Right hindlimb (tissue), 1 donor: ENCODE measurements at regions not wholly inside any gene's neighbourhood (a gene's known extent, or its start where the extent isn't known, plus 50 kb on each side); places are given as distances from the start of the nearest gene placed in this dataset.

Experiments used
- DNase-seq: peaks from one replicate; pipeline ENCODE4 v3.0.0-alpha.2; 2018

- no peak for DNase-seq
Measured at GRCh38 chr10:20726381-20726780, 170.7 kb downstream of the NEBL start.

DNA sequence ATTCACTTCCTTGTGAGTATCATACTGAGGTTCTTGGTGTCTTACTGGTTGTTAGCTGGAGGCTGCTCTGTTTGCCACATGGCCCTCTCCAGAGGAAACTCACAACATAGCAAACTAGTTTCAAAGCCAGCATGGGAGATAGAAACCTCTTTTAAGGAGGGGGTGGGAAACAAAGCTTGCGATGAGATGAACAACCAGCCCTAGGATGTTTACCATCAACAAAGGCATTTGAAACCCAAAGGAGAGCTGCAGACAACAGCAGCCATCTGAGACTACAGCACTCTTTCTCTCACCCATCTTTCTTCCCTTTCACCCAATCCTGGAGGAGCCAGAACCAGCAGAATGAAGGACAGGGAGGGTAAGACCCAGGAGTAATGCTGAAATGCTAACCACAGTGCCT lies 182.1 kb downstream of the NEBL start:
- no peak for DNase-seq

- DNase-seq: no peak
Measured at GRCh38 chr10:20714518-20714917, 182.6 kb downstream of the NEBL start.

DNA sequence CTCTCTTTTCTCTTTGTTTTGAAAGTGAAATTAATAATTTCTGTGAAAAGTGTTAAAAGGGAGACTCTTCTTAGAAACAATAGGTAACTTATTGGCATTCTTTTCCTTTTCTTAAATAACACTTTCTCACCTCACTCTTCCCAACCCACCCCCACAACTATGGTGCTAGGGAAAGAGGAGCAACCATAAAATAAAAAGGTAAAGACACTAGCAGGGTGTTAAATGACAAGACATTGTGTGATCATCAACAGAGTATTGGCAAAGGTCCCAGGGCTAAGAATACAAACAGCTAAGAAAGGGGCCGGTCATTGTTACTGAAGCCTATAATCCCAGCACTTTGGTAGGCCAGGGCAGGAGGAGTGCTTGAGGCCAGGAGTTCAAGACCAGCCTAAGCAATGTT lies 183.7 kb downstream of the NEBL start:
- no peak for DNase-seq

DNA sequence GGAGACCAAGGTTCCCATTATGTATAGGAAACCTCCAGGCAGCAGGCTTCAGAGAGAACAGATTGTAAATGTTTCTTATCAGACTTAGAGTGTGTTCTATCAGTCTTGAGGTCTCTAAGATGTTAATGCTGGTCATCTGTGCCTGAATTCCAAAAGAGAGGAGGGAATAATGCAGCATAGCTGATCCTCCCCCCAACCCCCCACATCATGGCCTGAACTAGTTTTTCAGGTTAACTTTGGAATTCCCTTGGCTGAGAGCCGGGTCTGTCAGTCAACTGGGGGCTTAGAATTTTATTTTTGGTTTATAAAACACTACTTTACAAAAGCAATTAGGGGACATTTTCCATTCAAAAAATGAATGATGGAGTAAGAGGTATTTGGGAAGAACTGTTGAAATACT lies 184.3 kb downstream of the NEBL start:
- DNase-seq: no peak

GRCh38 chr10:20709708-20710107 lies 187.4 kb downstream of the NEBL start:
- DNase-seq: no peak

GRCh38 chr10:20708305-20708704 lies 188.8 kb downstream of the NEBL start:
- DNase-seq: no peak

DNA sequence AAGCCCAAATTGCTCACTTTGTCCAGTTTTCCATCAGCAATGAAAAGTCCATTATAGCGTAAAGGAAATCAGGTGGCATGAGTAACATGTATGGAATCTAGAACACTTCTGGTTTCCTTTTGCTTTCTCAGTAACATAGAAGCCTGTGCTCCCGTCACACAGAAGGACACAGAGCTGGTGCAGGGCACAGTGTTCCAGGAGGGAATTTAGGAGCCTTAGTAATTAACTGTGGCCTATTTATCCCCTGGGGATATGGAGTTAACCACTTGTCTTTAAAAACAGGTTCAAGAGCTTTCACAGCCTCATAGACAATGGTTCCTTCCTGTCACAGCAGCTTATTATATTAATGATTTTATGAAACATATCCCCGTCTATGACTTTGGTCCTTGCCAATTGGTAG lies 189.9 kb downstream of the NEBL start:
- DNase-seq: no peak

DNA sequence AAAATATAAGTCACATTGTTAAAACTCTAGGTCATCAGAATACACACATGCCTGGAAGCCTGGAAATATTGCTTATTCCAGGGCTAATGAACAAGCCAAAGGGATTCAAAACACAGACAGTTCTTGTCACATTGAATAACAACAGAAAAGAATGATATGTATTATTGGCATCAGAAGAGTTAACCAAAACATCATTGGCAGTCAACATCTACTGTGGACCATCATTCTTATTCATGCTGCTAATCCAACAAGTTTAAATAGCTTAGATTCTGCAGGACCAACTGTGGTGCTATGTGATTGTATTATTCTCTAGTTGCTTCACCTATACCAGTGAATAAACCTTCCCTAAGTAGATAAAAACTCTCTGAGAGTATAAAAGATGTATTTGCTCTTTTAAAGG lies 198.3 kb downstream of the NEBL start:
- no peak for DNase-seq

- no peak for DNase-seq
Measured at GRCh38 chr10:20694296-20694695, 202.8 kb downstream of the NEBL start.

DNA sequence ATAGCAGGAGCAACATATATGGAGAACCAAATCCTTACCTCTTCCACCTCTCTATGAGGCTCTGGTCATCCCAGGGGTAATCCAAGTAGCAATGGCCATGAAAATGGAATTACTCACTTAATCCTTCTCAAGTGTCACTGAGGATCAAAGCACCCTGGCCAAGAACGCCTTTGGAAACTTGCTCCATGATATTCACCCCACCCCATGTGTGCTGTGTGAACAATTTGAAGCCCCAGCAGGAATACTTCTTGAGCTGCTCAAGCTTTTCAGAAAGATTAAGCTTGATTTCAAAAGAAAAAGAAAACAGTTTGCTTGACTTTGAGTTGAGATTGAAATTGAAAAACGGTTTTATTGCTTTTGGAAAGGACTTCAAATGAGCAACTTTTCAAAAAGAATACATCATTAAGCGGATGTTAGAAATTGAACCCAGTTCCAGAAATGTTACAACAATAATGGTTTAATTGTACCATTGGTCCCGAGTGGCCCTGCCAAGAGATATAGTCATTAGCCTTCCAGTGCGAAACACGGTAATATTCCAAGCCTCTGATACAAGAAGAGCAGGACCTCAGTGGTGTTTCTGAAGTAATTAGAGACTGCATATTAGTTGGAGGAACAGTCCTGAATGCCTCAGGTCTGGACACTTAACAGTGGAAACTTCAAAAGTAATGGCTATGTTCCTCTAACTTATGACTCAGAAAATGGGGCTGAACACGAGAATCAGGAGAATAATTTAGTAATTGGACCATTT lies 208.1 kb downstream of the NEBL start:
- DNase-seq: no peak

DNA sequence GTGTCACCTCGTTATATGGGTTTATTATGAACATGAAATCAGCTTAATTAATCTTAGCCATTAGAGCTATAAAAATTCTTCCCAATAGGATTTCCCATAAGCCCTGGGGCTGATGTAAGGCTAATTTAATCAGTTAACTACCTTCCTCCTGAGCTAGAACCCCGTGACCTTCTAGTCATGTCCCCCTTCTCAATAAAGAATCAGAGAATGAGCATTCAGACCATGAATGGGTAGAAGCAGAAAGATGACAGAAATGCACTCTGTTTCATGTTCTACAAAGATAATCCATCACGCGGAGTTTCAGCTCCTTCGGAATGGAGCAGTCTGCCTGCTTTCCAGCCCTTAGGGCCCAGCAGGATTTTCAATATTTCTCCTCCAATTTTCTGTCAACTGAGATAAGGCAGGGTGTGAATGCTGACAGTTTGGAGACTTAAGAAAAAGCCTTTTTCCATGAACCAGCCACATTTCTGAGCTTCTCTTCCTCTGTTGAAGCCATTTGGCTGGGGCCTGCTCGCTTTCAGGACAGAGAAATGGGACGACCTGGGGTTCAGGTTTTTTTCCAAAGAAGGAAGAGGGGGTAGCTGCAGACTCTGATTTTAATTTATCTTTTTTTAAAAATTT lies 211.0 kb downstream of the NEBL start:
- DNase-seq: no peak

DNA sequence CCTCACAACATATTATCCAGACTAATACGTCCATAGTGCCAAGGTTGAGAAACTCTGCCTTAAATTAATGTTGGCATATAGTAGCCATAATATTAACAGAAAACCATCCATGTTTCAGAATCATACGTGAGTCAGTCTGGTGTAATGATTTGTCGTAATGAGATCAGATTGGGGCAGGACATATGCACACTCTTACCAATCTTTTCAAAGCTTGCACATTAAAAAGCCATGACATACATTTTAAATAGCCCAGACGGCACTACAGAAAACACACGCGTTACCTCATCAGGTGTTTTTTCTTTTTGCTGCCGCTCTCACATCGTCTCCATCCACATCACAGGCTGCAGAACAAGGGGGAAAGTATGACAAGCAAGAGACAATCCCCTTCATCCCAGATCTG lies 211.6 kb downstream of the NEBL start:
- no peak for DNase-seq

- DNase-seq: no peak
Measured at GRCh38 chr10:20683345-20683744, 213.8 kb downstream of the NEBL start.

DNA sequence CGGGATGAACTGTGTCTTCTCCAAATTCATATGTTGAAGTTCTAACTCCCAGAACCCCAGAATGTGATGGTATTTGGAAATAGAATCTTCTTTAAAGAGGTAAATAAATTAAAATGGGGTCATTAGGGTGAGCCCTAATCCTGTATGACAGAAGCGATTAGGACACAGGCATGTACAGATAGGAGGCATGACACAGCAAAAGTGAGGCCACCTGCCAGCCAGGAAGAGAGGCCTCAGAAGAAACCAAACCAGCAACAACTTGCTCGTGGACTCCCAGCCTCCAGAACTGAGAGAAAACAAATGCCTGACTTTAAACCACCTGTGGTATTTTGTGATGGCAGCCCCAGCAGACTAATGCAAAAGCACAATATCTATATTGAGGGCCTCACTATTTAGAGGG lies 214.3 kb downstream of the NEBL start:
- DNase-seq: no peak

- DNase-seq: no peak
Measured at GRCh38 chr10:20677340-20677739, 219.8 kb downstream of the NEBL start.

- peak; percentile 44 for DNase-seq
Measured at GRCh38 chr10:20674926-20675325, 222.2 kb downstream of the NEBL start.

DNA sequence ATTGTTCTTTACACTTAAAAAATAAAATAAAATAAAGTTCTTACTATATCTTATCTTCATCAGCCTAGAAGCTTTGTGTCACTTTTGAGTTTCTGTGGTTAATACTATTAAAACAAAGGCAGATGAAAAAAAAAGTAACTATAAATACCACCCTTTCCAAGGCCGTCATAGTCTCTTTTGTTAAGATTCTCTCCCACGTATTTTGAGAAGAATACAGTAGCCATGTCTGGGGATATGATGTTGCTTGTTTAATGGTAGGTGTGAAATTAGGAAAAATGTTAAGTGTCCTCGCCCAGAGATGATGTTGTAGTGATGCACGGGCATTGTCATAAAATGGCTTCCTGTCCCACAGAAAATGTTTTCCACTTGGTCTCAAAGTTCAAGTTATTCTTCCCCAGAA lies 223.9 kb downstream of the NEBL start:
- DNase-seq: no peak

DNA sequence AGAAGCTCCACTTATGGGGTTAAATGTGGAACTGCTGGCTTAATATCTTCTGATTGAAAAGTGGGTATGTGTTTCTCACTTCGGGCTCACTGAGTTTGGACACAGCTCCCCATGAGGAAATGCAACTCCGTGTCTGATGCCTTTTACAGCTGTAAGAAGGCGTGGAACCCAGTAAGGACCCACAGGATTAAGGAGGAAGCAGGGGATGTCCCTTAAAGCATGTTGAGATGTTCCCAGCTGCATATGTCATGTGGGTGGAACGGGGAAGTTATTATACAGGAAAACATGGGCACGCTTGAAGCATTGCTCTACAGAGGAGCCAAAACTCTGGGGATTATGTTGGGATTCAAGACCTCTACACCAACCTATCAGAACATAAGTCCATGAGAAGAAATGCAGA lies 224.4 kb downstream of the NEBL start:
- peak; percentile 56 for DNase-seq

GRCh38 chr10:20670579-20670978 lies 226.5 kb downstream of the NEBL start:
- DNase-seq: peak; percentile 42

- DNase-seq: no peak
Measured at GRCh38 chr10:20668985-20669384, 228.1 kb downstream of the NEBL start.

GRCh38 chr10:20662742-20663141 lies 234.4 kb downstream of the NEBL start:
- no peak for DNase-seq

GRCh38 chr10:20659225-20659624 lies 237.9 kb downstream of the NEBL start:
- no peak for DNase-seq

- DNase-seq: no peak
Measured at GRCh38 chr10:20658158-20658557, 239.0 kb downstream of the NEBL start.

DNA sequence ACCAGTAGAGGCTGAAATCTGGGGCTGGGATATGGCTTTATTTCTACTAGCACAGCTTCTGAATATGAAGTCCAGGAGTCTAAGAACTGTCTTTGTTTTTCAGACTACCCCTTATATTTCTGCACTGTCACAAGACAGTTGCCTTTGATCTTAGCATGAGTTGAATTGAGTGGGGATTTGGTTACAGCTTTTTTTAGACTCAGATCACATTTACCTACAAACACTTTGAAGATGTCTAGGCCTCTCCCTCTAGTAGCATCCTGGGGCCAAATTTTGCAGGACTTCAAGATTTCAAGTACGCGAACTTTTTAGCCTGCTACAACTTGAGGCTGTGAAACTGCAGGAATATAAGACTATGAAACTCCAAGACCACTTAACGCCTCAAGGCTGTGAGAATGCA lies 240.2 kb downstream of the NEBL start:
- DNase-seq: no peak
